Hematopoietic multipotent progenitor cell treated with erythropoietin and hydrocortisone succinate and interleukin-3 and kit ligand, for 4 days (in vitro differentiated cells): ENCODE measurements at regions not wholly inside any gene's neighbourhood (a gene's known extent, or its start where the extent isn't known, plus 50 kb on each side); places are given as distances from the start of the nearest gene placed in this dataset.

Experiments used
- DNase-seq: peaks from one replicate; pipeline ENCODE4 v3.0.0-alpha.2; 2015

DNA sequence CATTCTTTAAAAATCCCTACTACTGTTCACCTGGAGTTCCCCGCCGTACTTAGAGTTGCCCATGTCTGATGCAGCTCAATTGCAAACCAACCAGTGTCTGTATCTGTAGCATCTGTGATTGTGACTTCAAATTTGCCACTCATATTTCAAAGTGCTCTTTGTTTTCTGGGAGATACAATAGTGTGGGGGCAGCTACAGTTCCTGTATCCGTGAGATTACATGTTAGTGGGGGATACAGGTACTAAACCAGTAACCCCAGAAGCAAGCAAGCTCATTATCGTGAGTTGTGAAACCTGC lies 140.9 kb downstream of the ANKRD60 start:
- no peak for DNase-seq

DNA sequence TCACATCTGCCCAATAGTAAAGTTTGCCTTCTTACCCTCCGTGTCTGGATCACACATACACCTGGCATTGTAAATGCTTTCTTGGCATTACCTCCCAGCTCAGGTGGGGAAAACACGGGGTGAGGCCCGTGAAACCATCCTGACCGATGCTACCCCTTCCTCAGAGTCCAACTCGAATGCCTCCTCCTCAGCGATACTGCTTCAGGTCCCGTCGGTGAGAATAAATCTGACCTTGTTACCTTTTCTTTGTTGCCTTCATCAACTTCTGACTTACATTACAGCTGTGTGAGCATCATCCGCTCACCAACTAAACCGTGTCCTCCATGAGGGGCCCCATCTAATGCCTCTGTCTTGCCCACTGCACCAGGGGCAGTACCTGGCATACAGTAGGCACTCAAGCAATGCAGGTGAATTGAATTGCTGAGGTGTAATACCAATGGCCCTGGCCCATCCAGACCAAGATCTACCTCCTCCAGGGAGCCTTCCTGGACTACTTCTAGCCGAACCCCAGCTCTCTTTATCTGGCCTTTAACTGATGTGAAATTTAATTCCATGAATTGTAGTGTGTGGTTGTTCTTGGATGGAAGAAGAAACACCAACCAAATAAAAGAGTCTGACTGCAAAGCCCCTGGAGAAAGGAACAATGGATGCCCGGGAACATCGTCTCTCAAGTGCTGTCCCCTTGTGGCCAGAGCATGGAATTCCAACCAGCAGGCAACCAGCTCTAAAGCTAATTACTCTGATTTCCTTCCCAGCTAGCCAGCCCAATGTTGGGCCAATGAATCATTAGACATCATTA lies 141.5 kb downstream of the ANKRD60 start:
- peak; percentile 49 for DNase-seq

DNA sequence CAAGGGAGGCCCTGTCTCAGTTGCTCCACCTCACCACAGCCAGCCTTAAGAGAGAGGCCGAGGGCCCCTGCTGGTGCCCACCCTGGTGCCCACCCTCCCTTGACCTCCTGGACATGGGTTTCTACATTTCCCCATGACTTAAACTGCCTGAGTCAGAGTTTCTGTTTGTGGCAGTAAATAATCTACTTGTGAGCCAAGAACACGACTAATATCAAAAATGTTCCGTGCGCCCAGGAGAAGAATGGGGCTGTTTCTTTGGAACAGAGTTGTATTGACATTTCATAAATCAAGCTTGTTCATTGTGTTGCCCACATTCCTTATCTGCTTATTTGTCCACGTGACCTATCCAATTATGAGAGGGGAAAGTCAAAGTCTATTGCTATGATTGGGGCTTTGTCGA lies 143.5 kb downstream of the ANKRD60 start:
- DNase-seq, result no peak

DNA sequence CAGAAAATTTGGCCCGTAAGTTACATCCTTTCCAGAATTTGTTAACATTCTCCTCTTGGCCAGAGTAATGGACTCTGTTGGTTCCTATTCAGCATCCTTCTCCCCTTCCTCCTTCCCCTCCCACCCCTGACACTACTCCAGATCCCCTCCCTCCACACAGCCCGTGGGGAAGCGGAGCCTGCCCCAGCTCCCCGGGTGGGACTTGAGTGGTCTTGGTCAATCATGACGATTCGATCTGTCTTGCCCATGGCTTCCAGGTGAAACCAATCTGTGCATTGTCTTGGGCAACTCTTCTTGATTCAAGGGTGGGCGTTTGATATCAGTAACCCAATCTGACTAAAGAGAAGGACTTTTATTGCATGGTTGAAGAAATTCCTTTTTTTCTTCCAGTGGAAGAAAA lies 143.9 kb downstream of the ANKRD60 start:
- DNase-seq, result no peak

DNA sequence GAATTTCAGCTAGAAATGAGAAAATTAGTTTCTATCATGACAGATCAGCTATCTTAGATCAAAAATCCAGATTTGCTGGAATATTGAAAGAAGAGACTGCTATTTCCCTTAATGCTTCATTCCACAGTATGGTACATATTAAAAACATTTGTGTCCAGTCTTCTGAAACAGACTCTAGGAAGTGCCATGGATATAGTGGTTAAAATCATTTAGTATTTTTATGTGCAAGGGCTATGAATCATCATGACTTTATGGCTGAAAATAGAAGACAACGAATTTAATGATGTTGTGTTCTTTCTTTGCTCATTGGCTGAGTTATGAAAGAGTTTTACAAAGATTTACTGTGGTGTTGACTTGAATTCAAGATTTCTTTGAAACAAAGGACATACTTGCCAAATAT lies 146.6 kb downstream of the ANKRD60 start:
- no peak for DNase-seq

DNA sequence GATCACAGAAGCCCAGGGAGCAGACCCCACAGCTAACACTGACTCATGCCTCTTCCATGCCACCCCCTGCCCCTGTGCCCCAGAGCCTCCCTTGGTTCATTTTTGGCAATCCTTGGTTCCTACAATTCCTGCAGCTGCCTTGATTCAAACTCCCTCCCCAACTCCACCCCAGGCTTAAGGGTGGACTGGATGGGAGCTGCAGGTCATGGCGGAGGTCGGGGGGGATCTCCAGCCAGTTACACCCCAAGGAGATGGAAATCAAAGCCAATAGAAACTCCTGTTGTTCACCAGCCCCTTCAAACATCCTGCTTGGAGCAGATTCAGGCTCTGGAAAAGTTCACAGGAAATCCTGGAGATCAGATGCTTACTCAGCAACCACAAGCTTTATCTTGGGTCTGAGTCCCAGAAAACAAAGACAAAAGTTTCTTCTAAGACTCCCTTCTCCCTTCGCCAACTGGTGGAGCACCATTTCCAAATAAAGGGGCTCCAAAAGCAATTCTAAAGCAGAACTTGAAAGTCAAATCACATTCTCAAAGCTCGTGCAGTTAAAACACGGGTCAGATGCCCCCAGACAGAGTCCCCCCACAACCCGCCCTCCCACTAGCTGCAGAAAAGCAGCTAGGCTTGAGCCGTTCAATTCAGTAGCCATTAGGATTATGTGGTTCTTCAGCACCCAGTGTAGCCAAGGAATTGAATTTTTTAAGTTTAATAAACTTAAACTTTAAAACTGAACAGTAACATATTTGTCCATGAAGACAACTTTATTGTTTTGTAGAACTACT lies 149.5 kb downstream of the ANKRD60 start:
- no peak for DNase-seq

DNA sequence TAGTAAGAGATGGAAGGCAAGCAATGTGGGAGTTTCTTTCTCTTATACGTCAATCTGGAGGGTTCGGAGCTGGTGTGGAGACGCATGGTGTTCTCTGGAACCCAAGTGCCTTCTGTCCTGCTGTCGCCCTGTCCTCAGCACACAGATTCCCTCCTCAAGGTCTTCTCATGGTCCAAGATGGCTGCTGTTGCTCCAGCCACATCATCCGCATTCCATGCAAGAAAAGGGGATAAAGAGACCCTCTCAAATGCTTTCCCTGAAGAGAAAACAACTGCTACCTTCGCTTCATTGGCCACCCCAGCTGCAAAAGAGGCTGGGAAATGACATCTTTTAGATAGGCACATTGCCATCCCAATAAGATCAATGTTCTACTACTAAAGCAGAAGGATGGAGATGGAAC lies 151.2 kb downstream of the ANKRD60 start:
- no peak for DNase-seq

DNA sequence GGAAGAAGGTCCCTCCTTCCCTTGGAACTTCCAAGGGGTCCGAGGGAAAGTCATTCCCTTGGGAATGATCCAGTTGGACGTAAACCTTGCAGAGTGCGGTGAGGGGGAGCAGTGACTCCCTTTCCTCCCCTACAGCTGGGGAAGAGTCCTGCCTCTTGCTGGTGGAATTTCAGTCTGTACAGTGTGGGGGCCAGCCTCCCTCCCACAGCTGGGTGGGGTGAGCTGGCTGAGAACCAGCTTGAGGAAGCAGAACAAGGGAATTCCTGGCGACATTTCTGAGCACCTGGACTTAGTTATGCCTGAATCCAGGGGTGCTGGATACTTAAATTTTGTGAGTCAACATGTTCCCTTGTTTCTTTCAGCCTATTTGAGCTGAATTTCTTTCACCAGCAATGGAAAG lies 152.0 kb downstream of the ANKRD60 start:
- no peak for DNase-seq

DNA sequence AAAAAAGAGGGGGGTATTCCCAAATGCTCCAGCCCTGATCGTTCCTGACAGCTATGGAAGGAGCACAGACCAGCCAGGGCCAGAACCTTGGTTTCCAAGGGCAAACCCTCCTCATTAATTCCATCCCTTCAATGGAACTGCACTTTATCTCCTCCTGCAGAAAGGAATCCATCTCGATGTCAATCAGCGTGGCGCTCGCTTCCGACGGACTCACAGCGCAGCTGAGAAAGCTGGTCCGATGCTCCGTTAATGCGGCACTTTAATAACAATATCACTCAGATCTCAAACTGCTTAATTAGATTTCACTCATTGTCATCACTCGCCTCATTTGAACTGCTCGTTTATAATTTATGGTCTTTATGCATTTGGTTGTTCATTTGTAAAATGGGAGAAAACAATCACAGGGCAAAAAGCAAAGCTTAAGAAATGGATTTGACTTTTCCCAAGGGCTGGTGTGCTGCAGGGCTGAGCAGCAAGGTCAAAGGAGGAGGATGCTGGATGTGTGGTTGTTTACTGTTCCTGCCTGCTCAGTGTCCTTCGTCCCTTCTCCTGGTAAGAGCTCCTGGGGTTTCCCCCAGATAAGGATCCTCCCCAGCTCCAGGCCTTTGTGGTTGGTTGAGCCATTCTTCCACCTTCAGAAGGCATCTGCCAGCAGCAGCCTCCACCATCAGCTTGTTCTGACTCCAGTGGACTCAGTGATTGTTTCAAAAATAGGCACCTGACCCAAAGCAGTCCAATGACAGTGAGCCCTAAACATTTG lies 152.7 kb downstream of the ANKRD60 start:
- no peak for DNase-seq

DNA sequence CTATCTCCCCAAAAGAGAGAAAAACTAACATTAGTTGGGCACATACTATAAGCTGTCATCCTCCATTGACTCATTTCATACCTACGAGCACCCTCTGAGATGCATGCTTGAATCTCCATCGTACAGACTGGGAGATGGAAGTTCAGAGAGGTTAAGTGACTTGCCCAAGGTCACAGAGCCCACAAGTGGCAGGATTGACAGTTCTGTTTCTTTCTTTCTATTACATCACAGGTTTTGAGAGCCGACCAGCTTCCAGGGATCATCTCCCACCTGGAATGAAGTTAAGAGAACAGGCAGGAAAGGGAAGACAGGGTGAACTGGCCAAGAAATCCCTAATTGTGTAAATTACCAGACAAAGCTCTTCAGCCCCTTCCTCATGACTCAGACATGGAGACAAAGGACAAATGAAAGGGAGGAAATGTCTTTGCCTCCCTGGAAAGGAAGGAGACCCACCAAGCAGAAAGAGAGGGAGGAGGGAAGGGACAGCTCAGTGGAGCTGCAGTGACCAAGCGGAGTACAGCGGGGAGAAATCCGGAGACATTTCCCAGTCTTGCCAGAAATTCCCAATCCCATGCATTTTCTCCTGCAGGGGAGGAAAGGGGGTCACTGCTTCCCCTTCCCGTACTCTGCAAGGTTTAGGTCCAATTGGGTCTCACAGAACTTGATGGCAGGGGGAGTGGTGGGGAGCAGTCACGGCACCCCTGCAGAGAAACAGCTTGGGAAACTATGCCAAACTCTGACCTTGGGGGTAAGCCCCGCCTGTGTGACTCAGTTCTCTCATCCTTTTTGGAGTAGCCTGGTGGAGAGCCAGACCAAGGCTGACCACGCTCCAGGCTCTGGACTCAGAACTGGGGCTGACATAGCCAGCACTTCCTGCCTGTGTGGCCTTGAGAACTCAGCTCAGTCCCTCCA lies 154.3 kb downstream of the ANKRD60 start:
- DNase-seq, result no peak

DNA sequence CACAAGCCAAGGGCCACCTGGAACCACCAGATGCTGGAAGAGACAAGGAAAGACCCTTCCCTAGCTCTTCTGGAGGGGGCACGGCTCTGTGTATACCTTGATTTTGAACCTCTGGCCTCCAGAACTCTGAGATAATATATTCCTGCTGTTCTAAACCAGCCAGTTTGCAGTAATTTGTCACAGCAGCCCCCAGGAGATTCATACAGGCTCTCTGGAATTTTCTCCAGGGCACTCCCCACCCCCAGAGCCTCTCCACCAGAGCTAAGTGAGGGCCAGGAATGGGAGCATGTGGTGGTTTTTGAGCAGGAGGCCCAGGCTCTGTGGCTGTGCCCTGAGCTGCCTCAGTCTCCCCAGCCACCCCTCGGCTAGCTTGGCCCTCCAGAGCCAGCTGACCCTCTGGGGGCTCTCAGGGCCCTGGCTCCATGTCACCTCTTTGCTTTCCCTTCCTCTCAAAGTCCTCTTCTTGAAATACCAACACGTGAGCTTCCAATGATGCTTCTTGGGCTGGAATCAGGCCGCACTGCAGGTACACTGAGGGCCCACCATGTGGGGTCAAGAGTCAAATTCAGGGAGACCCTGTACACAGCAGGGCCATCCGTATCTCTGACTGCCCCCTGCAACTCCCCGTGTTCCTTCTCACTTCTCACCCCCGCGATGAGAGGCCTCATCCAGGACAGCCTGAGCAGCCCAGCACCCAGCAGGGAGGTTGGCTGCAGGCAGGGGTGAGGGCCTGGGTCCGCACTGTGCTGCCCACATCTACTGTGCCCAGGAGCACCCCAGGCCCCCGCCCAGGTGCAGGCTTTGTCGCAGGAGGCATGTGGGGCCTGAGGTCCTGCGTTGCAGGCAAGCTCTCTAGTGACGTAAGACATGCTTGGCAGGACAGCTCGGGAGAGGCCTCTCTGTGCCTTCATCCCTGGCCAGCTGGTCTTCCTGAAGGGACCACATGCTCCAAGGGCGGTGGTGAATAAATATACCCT lies 155.5 kb downstream of the ANKRD60 start:
- DNase-seq, result no peak

DNA sequence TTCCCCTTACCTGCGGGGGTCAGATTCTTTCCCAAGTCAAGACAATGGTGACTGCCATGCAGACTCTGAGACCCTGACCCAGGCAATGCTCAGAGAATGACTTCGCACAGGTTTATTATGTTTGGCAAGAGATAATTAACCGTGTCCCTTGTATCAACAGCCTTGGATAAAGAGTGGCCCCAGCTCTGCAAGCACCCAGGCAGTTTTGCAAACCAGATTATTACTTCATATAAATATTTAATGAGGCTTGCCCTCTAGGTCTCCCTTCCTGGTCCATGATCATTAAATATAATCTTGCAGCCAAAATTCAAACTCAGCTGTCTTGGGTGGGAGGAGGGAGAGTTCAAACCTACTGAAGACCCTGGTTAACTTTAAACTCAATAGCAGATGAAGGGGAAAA lies 156.5 kb downstream of the ANKRD60 start:
- DNase-seq, result no peak

DNA sequence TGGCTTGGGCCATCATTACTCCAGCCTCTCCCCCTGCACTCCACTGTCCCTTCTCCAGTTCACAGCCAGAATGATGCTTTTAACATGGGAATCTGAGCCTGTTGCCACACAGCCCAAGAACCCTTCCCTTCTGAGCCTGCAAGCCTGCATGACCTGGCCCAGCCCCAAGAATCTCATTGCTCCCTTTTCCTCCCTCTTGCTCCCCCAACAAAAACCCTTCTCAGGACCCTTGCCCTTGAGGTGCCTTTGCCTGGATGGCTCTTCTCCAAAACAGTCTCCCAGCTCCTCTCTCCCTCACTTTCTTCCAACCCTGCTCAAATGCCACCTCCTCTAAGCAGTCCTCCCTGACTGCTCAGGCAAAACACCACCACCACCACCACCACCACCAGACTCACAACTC lies 157.2 kb downstream of the ANKRD60 start:
- no peak for DNase-seq

DNA sequence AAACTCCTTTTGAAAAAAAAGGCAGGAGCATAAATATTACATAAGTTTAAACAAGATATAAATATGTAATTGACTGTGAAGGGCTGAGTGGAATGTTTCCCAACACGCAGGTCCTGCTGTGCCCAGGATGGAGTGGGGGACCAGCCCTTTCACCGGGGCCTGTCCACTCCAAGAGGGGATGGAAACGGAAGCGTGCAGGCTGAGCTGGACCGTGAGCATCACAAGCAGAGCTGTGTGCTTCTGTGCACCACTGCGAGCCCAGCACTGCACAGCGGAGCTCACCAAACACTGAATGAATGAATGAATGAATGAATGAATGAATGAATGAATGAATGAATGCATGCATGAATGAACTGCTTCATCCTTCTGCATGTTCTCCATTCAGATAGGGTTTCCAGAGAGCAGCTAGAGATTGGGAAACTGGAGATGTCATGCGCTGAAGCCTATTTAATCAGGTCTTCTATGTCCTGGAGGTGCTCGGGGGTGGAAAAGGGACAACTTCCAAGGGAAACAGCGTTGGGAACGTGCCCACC lies 157.7 kb downstream of the ANKRD60 start:
- no peak for DNase-seq

DNA sequence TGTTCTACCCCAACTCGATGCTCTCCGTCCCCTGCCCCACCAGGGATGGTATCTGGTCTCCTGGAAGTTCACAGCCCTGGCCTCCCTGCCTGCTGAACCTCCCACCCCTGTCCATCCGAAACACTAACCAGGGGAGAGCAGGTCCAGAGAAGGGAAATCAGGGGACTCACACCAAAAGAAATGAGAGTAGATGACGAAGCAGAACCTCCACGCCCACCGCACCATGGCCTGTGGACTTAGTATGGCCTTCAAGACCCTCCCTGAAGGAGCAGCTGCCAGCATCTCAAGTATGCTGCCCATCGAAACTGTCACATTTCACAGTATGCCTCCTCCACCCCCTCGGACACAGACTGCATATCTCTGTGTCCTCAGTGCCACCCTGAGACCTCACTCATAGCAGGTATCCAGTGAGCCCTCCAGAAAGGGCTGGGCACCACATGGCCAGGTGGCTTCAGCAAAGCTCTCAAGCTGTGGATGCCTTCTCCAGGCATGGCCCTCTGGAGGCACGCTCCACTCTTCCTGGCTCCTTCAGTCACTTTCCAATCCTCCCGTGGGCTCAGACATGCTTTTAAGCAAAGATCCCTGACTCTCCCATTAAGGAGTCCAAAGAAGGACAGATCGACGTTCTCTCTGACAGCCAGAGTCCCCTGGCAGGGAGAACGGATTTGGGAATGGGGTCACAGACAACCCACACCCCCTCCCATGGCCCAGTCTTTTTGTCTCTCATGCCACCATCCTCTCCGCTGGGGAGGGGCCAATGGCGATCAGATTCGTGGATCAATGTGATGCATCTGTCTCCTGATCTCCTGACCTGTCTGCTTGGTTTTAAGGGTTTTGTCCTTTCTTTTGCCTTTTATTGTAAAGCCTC lies 158.4 kb downstream of the ANKRD60 start:
- DNase-seq, result no peak

DNA sequence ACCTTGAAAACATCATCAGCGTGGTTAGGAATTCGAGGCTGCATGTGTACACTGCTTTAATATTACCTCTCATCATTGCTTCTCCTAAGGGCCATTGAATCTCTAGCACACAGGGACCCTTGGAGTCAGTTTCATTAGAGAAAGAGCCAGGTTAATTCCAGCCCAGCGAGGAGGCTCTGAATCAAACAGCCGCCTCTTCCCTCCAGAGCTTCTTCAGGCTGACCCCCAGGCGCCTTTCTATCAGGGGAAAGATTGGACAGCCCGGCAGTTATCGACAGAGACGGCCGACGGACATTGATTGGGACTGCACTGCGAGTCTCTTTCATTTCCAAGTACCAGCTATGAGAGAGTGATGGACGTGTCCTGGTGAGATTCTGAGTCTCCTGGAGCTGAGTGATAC lies 159.2 kb downstream of the ANKRD60 start:
- DNase-seq, result no peak

DNA sequence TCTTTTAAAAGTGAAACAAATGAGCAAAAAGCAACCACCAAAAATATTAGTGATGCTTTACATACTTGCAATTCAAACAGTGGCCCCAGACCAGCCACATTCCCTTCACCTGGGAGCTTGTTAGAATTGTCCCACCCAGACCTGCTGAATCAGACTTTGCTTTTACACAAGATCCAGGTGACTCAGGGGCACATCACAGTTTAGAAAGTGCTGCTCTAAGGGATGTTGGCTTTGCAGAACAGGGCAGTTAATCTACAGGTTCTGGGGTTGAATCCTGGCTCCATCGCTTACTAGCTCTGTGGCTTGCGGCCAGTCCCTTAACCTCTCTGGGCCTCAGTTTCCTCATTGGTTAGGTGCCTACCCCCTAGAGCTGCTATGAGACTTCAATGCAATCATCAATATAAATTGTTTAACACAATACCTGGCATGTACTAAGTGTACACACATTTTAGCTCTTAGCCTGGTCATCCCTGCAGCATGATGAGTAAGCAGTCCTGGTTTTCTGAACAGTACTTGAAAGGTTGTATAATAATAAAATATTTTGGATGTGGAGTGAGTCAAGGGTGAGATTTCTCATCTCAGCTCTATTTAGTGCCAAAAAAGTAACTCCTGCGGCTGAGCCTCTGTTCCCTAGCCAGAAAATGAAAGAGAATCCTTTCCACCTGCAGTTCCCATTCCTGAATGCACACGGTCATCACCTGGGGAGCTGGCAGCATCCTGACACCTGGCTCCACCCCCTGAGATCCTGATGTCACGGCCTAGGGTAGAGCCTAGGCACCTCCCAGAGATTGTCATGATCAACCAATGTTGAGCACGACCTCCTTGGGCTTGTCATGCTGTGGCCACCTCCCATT lies 162.7 kb downstream of the ANKRD60 start:
- DNase-seq, result no peak

DNA sequence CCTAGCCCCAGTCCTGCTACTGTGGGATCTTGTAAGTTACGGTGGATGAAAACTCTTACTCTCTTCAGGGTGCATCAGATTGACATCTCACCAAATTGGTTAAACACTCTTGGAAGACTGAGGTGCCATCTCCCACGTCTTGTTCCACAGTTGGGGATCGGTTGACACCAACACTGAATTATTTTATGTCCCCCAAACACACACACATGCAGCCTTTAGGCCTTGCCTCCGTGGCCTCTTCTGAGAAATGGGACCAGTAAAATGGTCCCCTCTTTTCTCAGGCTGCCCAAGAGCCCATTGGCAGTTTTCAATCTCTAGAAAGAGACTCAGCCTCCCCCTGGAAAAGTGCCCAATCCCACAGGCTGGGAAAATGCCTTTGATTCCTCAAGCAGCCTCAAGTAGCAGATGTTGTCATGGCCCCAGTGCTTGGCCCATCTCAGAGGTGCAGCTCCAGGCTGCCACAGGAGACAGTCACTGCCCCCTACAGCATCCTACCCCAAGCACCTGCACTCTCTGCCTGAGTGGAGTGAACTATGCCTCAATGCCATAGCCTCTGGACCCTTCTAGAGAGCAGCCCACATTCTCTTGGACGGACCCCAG lies 163.9 kb downstream of the ANKRD60 start:
- DNase-seq, result no peak

DNA sequence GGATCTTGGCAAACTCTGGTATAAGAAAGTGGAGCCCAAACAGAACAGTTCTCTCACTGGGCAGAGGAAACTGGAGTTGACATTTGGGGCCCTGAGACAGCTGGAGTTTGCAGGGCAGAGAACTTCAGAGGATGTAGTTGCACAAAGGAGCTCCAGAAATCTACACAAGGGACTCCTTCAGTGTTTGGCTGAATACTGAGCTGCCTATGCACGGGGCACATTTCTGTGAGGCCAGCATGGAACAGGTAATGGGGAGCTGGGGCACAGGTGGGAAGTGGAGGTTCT lies 169.3 kb downstream of the ANKRD60 start:
- DNase-seq, result no peak
